NCI-H1092 (cell line): ENCODE measurements at regions not wholly inside any gene's neighbourhood (a gene's known extent, or its start where the extent isn't known, plus 50 kb on each side); places are given as distances from the start of the nearest gene placed in this dataset.

Experiments
- DNase-seq: peaks from one replicate; lab custom pipeline; 2025; lab: John Stamatoyannopoulos, UW

DNA sequence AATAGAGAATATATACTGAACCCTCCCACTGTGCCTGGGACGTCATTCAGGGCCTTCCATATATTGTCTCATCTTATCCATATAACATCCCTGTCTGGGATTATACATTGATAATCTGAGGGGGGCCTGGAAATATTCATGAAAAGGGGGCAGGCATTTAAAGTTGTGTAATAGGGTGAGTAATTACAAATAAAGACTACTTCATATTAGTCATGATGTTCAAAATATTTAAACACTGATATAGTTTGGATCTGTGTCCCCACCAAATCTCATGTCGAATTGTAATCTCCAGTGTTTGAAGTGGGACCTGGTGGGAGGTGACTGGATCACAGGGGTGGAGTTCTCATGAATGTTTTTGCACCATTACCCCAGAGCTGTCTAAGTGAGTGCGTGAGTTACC, 97.8 kb downstream of the AQP9 start:
- no peak for DNase-seq

DNA sequence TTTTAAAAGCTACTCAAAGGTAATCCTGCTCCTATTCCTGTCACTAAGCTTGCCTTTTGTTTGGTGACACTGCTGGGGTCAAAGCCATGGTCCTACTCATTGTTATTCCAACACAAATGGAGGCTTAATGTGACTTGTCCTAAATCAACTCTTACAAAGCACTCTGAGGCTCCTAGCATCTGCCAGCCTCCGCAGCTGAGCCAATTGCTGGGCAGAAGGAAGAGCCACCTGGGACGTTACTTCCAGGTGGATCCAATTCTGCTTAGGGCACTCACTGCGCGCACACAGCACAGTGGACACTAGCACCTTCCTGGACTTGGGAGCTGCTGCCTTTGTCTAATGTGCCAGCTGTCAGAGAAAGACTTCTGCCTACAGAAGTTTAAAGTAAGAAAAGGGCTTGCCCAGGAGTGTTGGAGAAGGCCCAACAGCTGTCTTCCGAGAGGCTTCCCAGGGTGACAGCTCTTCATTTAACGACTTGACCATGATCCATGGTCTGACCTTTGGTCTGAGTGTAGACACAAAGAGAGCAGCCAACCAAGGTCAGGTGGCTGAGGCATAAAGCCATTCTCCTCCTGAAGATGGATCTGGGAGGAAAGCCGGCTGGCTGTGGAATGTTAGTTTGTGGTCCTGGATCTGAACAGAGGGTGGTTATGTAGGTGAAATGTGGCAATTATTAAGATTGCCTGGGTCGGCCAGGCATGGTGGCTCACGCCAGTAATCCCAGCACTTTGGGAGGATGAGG, 102.2 kb downstream of the AQP9 start:
- no peak for DNase-seq

DNA sequence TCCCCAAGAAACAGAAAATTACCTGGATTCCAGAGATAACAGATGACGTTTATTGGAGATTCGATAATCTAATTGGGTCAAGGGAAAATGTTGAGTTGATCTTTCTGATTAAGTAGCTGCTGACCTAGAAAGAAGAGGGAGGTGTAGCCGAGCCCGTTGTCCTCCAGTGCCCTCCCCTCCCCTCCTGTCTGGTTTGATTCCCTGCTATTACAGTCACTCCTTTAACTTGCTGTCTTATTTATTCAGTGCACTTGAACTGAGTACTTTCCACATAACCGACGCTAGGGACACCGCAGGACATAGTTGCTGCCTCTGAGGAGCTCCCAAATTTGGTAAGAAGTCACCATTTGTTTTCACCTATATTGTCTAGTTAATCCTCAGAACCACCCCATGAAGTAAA, 103.7 kb downstream of the AQP9 start:
- DNase-seq, result no peak

DNA sequence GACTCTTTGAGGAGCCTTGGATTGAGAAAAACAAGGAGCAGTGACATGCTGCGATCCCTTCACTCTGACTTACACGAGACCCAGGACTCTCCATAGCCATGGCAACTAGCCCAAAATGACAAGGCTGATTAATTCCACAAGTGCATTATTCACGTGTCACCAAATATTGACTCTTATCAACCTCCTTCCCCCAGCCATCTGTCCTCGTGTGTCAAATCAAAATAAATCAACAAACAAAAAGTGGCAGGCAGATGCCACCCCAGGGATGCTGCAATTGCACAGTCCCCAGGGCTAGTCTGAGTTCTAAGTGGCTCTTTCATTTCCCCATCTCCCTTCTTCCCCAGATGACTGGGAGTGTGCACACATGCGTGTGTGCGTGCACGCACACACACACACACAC, 104.9 kb downstream of the AQP9 start:
- DNase-seq, result peak; percentile 48

DNA sequence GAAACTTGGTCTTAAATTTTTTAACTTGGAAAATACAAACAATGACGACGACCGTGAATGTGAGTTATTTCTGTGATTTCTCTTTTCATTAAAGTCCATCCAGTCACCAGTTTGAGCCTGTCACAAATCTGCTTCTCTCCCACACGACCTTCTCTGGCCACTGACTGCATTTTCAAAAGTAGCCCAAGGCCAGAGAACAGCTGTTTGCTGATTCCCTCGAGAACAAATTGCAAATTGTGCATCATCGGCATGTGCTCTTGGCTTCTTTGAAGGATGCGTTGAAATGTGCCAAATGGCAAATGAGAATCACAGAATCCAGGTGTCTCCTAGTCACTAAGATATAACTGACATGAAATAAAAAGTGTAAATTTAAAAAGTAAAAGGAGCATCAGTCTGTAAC, 106.4 kb downstream of the AQP9 start:
- DNase-seq, result no peak

DNA sequence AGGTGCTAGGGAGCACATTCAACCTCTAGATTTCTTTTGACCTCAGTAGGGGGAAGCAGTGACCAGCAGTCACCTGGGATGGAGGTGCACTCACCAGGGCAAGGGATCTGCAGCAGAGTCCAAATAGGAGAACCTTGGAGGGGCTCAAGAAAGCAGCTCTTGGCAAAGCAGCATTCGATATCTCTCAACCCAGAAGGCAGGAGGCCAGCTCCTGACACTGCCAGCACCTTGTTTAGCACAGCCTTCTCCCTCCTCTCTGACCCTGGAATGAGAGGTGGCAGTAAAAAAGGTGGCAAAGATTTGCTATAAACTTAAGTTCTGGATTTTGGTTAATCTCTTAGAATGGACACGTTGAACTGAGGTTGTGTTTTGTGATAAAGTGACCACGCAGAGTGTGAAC, 107.9 kb downstream of the AQP9 start:
- DNase-seq, result no peak

DNA sequence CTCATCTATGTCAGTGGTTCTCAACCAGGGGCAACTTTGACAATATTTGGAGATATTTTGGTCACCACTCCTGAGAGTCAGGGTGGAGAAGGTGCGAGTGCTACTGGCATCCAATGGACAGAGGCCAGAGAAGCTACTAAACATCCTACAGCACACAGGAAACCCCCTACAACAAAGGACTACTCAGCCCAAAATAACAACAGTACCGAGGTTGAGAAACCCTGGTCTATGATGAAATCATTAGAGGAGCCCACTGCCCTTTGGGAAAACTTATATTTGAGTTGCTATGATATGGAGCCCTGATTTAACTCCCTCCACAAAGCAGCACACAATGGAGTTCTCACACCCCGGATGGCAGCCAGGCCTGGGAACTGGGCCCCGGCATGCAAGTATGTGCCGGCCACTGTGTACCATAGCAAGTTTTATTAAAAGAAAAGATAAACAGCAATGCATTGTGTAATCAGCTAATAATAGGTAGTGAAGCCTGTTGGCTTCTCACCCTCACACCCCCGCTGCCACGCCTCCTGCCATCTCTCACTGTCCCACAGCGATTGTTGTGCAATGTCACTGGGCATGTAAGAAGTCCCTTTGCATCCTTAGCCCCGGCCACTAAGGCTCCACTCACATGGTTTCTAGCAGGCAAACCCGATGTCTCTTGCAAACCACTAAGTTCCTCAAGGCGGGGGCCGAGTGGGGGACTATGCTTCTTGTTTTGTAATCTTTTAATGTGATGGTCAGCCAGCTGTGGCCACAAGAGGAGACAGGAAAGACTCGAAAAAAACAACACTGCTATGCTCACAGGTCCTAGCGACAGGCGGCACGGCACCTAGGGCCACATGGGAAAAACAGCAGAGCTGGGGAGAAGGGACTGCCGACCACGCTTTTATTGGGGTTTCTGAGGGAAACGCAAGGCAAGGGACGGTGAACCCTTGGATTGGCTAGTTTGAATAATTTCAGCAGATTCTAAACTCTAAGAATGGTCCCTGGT, 110.0 kb downstream of the AQP9 start:
- DNase-seq, result no peak

DNA sequence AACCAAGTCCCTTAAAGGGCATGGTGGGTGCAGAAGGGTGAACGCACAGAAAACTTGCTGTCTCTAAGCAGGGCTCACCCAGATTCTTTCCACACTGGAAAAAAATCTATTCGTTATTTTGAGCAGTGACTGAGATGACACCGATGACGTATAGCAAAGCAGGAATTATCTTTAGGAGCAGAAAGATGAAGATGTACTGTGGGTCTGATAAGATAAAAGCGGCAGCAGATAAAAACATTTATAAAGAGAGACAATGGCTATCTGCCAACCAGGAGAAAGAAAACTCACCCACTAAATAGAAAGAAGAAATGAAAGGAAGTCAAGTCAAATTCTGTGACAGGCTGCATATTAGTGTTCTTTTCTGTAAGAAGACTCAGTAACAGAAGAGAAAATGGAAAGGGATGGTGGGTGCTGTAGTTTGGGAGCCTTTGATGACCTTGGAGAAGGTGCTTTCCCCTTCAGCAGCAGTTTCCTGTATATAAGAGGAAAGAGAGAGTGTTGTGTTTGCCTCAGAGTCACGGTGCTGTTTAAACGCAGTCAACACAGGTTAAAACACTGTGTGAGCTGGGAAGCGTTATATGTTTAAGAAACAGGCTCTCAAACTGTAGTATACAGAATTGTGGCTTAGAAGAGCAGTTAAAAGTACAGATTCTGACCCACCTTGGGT, 111.6 kb downstream of the AQP9 start:
- no peak for DNase-seq

DNA sequence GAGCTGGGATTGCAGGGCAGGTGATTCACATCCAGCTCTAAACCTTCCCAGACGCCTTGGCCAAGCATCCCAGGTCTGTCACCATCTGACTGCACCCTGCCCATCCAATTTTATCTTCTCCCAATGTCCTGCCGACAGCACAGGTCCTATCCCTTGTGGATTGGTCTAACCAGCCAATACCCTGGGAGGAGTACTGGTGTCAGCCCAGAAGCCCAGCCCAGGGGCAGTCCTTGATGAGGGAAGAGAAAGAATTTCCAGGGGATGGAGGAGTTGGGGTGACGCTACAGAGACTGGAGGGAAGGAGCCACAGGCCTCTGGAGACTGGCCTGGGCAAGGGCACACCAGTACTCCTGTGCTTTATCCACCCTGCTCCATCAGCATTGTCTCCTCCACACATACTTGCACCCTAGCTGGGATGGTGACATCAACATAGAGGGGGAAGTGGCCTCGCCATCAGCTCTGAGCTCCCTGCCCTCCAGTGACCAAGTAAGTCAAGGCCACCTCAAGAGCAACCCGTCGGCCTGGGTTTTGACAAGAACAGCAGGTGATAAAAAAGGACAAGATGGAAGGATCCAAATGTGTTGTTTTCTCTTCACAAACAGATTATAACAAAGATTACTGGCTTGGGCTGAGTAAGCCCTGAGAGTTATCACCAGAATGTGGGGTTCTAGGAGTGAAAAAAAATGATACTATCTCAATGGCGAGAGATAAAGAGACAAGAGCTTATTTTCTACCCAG, 114.6 kb downstream of the AQP9 start:
- no peak for DNase-seq

DNA sequence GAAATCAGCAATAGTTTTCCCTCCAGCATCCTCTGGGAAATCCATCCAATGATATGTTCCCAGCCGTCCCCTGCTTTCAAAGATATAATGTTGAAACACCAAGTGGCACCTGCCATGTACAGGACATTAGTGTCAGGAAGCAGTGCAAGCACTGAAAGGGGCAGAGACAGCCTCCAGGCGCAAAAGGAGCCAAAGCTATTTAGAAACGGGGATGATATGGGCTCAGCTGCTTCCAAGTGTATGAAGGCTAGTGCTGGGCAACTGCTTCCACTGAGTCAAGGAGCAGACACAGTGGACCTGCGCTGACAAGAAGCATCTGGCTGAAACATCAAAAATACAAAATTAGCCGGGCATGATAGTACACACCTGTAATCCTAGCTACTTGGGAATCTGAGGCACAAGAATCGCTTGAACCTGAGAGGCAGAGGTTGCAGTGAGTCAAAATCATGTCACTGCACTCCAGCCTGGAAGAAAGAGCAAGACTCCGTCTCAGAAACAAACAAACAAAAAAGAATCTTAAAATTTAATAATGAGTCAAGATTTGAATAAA, 119.7 kb downstream of the AQP9 start:
- no peak for DNase-seq

DNA sequence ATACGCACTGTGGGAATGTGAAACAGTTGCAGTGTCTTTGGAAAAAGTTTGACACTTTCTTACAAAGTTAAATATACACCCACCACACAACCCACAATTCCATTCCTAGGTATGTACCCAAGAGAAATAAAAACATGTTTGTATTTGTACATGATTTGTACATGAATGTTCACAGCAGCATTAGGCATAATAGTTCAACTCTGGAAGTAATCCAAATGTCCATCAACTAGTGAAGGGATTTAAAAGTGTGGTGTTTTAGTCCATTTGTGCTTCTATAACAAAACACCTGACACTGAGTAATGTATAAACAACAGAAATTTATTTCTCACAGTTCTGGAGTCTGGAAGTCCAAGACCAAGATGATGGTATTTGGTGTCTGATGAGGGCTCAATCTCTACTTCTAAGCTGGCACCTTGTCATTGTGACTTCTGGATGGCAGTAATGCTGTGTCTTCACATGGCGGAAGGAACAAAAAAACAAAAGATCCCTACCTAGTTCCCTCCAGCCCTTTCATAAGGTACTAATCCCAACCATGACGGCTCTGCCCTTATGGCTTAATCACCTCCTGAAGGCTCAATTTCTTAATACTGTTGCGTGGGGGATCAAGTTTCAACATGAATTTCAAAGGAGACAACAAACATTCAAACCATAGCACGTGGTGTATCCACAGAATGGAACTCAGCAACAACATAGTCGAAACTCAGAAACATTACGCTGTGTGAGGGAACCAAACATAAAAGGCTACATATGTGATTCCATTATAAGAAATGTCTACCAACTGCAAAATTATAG, 120.5 kb downstream of the AQP9 start:
- DNase-seq, result no peak

DNA sequence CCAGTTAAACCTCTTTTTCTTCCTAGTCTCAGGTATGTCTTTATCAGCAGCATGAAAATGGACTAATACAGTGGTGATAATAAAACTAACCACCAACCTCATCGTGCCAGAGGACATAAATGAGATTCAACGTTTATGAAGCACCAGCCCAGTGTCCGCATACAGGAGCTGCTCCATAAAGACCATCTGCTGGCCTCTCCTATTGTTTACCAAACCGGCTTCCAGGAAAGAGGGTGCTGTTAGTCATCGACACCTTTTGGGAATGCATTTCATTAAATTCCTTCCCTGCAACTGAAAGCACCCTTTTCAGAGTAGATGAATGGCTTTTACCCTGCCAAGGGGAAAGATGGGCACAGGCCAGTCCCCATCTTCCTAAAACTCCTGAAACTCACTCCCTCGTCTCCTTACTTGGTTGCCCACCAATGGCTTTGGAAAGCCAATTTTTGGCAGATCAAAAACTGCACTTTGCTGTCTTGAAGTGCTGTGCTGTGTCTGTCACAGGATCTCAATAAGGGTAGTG, 122.1 kb downstream of the AQP9 start:
- peak; percentile 17 for DNase-seq

DNA sequence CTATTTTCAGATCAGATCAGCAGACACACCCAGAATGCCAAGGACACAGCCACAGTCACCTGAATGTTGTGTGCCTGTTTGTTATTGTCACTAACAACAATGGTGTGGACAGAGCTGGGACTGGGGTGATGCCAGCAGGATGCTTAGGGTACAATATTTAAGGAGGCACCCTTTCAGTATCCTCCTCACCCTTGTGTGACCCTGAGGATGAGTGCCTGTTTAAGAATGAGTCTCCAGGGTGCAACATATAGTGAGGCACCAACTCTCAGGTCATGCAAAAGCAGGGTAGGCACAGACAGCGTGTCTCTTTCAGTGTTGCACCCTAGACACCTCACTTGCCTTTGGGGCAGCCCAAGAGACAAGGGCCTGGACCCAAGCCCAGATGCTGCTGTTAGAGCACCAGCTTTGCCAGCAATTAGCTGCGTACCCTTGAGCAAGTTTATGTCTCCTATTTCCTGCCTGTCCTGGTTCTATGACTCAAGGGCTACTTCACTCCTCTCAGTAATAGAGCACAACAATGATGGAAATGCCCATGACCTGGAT, 122.6 kb downstream of the AQP9 start:
- DNase-seq, result peak; percentile 54

DNA sequence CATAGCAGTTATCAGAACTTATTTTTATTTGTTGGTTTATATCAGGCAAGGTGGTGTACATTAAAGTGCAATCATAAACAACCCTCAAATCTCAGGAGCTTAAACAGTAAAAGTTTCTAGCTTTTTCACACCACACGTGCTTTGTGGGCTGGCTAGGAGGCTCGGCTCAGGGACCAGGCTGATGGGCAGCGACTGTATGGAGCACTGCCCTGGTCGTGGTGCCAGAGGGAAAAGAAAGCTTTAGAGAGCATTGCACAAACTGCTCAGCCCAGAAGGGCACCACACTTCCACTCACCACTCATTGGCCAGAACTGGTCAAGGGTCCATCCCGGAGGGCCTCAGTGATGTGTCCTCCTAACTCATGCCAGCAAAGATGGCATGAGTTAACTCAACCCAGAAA, 123.2 kb downstream of the AQP9 start:
- DNase-seq, result no peak

DNA sequence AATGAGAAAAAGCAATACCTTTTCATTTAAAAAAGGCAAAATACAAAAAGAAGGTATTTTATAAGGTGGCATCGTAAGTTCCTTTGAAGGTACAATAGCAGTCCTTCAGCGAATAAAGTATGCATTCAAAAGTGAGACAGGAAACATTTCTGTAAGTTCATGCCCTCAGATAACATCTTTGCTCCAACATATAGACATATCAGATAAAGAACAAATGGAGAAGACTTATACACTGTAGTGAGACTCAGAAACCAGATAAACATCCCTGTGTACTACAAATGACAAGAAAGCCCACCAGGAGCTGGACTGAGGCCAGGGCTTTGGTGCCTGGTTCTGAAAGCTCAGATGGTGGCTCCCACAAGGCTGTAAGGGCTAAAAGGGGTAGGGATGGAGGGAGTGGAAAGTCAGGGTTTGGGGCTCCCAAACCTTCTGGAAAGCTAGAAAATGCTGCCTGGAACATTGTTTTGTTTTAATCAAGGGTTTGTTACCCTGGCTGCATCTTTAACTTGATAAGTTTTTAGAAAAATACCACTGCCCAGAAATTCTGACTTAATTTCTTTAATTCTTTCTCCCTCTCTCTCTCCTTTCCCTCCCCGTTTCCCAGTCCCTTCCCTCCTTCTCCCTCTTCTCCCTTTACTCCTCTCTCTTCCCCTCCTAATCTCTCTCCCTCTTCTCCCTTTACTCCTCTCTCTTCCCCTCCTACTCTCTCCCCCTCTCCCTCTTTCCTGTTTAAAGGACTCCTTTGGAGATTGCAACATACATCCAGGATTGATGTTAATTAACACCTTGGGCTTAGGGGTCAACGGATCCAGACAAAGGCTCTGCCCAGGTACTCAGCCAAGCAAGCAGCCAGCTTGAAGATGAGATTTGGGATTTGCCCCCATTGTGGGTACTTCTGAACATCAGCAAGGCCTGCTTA, 126.1 kb downstream of the AQP9 start:
- no peak for DNase-seq

DNA sequence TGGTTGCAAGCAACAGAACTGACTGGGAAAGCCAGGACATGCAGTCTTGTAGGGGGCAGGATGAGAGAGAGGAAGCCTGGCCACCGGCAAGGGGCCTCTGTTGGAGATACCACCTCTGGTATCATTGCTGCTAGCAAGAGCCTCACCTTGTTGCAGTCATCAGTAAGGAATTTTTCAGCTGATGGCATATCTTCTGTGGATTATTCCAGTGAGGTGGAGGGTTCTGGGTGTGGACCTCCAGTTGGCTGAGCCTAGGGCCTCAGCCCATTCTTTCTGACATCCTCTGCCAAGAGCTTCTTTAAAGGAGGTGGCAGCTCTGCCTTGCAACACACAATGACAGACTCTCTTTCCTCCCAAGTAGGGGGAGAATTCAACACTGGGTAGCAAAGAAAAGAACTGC, 128.9 kb downstream of the AQP9 start:
- DNase-seq, result no peak

DNA sequence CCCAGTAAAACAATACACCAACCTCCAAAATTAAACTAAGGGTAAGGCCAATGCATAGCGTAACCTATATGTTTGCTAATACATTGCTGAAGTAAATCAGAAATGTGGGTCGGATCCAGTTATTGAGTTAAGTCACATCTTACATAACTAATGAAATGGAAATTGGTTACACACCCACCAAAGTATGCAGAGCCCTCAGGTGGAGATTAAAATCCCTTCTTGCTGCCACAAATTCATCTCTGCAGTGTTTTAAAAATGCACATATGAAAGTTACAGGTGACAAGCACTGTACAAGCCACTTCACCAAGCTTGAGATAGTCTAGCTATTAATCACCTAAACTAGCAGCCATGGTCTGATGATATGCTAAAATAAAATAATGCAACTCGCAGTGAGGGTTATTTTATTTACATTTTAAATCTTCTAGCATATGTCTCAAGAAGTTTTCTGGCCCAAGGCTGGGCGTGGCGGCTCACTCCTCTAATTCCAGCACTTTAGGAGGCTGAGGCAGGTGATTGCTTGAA, 130.6 kb downstream of the AQP9 start:
- DNase-seq, result no peak

DNA sequence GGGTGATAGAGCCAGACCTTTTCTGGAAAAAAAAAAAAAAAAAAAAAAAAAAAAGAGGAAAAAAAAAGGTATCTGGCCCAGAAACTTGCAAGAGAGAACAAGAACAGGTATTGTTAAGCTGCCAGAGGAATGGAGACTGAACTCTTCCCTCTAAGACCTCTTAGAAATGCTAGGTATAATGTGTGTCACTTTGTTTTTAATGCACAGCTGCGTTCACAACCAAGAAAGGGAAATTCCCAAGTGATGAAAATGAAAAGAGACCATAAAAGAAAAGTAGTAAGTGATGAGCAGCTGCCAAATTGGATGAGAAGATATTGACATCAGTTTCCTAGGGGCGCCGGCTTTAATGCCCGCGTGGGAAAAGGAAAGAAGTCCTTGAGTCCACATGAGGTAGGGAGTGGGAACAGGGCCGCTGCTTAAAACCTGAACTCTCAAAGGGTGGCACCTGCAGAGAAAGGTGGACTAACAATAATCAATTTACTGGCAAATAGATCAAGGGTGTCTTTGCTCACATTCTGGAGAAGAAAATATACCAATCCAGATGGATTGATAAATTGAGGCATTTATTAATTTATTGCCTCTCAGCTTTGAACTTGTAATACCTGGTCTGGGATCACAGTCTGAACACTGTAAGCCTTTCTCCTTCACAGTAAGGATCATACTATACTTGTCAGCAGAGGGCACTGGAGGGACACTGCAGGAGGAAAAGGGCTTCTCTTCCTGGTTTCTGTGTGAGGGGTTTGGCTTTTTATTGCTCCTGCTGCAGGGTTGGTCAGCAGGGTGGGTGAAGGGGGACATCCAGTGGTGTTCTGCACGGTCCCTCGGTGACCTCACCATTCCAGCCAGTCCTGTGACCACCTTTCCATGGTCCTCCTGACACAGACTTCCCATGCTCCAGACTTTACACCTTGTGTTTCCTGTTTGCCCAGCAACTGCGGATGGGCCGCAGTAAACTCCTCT, 131.6 kb downstream of the AQP9 start:
- peak; percentile 21 for DNase-seq
